ENCODE measurements at regions not wholly inside any gene's neighbourhood (a gene's known extent, or its start where the extent isn't known, plus 50 kb on each side); places are given as distances from the start of the nearest gene placed in this dataset.
"Not testable (repeated sequence)": the region's sequence is repeated elsewhere in the genome, so short reads cannot be mapped to it uniquely, and the experiment has no call there.

- TF ChIP-seq CTCF (conservative IDR thresholded peaks at IDR 0.05; ENCODE audit: low read depth, low read length) = no peak
- H3K4me3 ChIP-seq (ENCODE audit: low read depth, low read length) = no peak overlapping the region
- no peak for DNase-seq (ENCODE audit: low read depth)
Measured at GRCh38 chr4:27119239-27119638, 258.6 kb downstream of the STIM2 start.

- no peak for DNase-seq (ENCODE audit: low read depth)
- TF ChIP-seq CTCF (conservative IDR thresholded peaks at IDR 0.05; ENCODE audit: low read depth, low read length) = no peak
Measured at GRCh38 chr4:27121830-27122229, 261.2 kb downstream of the STIM2 start.

GRCh38 chr4:27123123-27123768 lies 262.6 kb downstream of the STIM2 start:
- H3K4me3 ChIP-seq (ENCODE audit: low read depth, low read length) = no peak overlapping the region
- no peak for TF ChIP-seq CTCF (conservative IDR thresholded peaks at IDR 0.05; ENCODE audit: low read depth, low read length)
- DNase-seq (ENCODE audit: low read depth) = no peak

More at GRCh38 chr4:27121830-27122229, 261.2 kb downstream of the STIM2 start:
- H3K4me3 ChIP-seq (ENCODE audit: low read depth, low read length) = no peak overlapping the region

GRCh38 chr4:27123769-27124124 lies 263.1 kb downstream of the STIM2 start:
- TF ChIP-seq CTCF (conservative IDR thresholded peaks at IDR 0.05; ENCODE audit: low read depth, low read length) = no peak
- DNase-seq (ENCODE audit: low read depth) = no peak
- H3K4me3 ChIP-seq (ENCODE audit: low read depth, low read length) = no peak overlapping the region

- DNase-seq (ENCODE audit: low read depth); H3K4me3 ChIP-seq (ENCODE audit: low read depth, low read length): not testable (repeated sequence)
Measured at GRCh38 chr4:27126895-27127294, 266.3 kb downstream of the STIM2 start.

- DNase-seq (ENCODE audit: low read depth) = no peak
- TF ChIP-seq CTCF (conservative IDR thresholded peaks at IDR 0.05; ENCODE audit: low read depth, low read length) = no peak
- no peak overlapping the region for H3K4me3 ChIP-seq (ENCODE audit: low read depth, low read length)
Measured at GRCh38 chr4:27128443-27128842, 267.8 kb downstream of the STIM2 start.

GRCh38 chr4:27129871-27130366 lies 269.3 kb downstream of the STIM2 start:
- DNase-seq (ENCODE audit: low read depth) = peak; percentile 2
- TF ChIP-seq CTCF (conservative IDR thresholded peaks at IDR 0.05; ENCODE audit: low read depth, low read length) = no peak
- no peak overlapping the region for H3K4me3 ChIP-seq (ENCODE audit: low read depth, low read length)
